ENCODE measurements at regions not wholly inside any gene's neighbourhood (a gene's known extent, or its start where the extent isn't known, plus 50 kb on each side); places are given as distances from the start of the nearest gene placed in this dataset.

GRCh38 chr13:47478985-47479384 is 522.1 kb downstream of the SUCLA2 start:
- Histone ChIP-seq H3K27ac (replicated peaks) (no peak overlapping the region), H3K27me3 (ENCODE audit: low read depth) (no peaks in the 10 kb centered on the region), H3K9me3 (replicated peaks) (no peaks in the 10 kb centered on the region), H3K4me3 (no peak overlapping the region), H3K4me1 (no peaks in the 10 kb centered on the region), H3K36me3 (no peaks in the 10 kb centered on the region)
- DNase-seq = peak; percentile 26
- intact Hi-C loops (cut with micrococcal nuclease) = no loop called here
- no peak for TF ChIP-seq CTCF (IDR thresholded peaks at IDR 0.05; ENCODE audit: borderline replicate concordance)

DNA sequence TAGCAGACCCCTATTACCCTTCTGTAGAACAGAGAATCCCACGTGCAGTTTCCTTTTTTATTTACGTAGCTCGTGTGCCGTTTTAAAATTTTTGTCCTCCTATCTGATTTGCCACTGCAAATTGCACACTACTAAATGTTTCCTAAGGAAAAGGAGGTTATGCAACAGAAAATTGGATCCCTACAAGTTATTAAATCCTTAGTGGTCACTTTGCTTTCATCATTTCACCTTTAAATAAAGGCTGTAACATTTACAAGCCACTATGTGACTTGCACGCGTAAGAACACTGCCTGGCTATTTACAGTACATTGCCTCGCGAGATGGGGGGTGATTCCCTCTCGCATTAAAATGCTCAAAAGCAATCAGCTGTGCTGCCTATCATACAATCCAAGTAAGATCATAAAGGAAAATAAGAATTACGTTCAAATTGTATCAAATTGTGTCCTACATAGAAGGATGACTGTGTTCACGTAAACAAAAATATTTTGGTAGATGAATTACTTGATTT is 525.6 kb downstream of the SUCLA2 start:
- no peak for TF ChIP-seq CTCF (IDR thresholded peaks at IDR 0.05; ENCODE audit: borderline replicate concordance)
- Histone ChIP-seq H3K27me3 (ENCODE audit: low read depth) (no peaks in the 10 kb centered on the region), H3K9me3 (replicated peaks) (no peaks in the 10 kb centered on the region), H3K4me3 (no peak overlapping the region), H3K4me1 (no peaks in the 10 kb centered on the region), H3K27ac (replicated peaks) (no peak overlapping the region), H3K36me3 (no peaks in the 10 kb centered on the region)
- no peak for DNase-seq
- intact Hi-C loops (cut with micrococcal nuclease) = no loop called here

GRCh38 chr13:47474839-47475238 is 526.2 kb downstream of the SUCLA2 start:
- Histone ChIP-seq H3K9me3 (replicated peaks) (no peaks in the 10 kb centered on the region), H3K4me3 (no peak overlapping the region), H3K27ac (replicated peaks) (no peak overlapping the region), H3K4me1 (no peaks in the 10 kb centered on the region), H3K36me3 (no peaks in the 10 kb centered on the region), H3K27me3 (ENCODE audit: low read depth) (no peaks in the 10 kb centered on the region)
- no peak for TF ChIP-seq CTCF (IDR thresholded peaks at IDR 0.05; ENCODE audit: borderline replicate concordance)
- intact Hi-C loops (cut with micrococcal nuclease) = no loop called here
- no peak for DNase-seq

- no peak for TF ChIP-seq CTCF (IDR thresholded peaks at IDR 0.05; ENCODE audit: borderline replicate concordance)
- Histone ChIP-seq H3K4me1 (no peaks in the 10 kb centered on the region), H3K36me3 (no peaks in the 10 kb centered on the region), H3K27ac (replicated peaks) (no peak overlapping the region), H3K9me3 (replicated peaks) (no peaks in the 10 kb centered on the region), H3K4me3 (no peak overlapping the region), H3K27me3 (ENCODE audit: low read depth) (no peaks in the 10 kb centered on the region)
- intact Hi-C loops (cut with micrococcal nuclease) = no loop called here
- DNase-seq = no peak
These were observed 526.7 kb downstream of the SUCLA2 start for GRCh38 chr13:47474326-47474725.

GRCh38 chr13:47472516-47472915 is 528.6 kb downstream of the SUCLA2 start:
- Histone ChIP-seq H3K27ac (replicated peaks) (no peak overlapping the region), H3K36me3 (no peaks in the 10 kb centered on the region), H3K4me1 (no peaks in the 10 kb centered on the region), H3K9me3 (replicated peaks) (peaks cover 15% of the 10 kb centered on the region), H3K4me3 (no peak overlapping the region), H3K27me3 (ENCODE audit: low read depth) (no peaks in the 10 kb centered on the region)
- intact Hi-C loops (cut with micrococcal nuclease) = no loop called here
- no peak for DNase-seq
- no peak for TF ChIP-seq CTCF (IDR thresholded peaks at IDR 0.05; ENCODE audit: borderline replicate concordance)

DNA sequence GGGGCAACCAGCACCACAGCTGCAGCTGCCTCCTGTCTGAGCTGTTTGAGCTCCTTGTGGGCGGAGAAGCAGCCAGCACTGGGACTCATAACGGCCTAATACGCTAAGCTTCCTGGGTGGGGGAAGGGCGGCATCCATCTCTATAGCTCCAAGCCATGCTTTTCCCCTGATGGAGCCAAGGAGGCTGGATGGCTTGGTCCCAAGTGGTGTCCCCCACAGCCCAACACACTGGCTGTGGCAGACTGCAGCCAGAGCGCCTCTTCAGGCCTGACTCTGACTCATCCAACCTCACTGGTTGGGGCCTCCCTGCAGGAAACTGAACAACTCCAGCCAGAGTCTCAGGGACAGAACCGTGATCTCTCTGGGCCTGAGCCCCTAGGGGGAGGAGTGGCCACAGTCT is 537.3 kb downstream of the SUCLA2 start:
- DNase-seq = no peak
- H3K4me1 ChIP-seq = no peaks in the 10 kb centered on the region
- intact Hi-C loops (cut with micrococcal nuclease) = no loop called here
- H3K4me3 ChIP-seq = no peak overlapping the region
- no peak overlapping the region for H3K27ac ChIP-seq (replicated peaks)
- H3K9me3 ChIP-seq (replicated peaks) = peaks cover 23% of the 10 kb centered on the region
- TF ChIP-seq CTCF (IDR thresholded peaks at IDR 0.05; ENCODE audit: borderline replicate concordance) = no peak
- H3K36me3 ChIP-seq = no peaks in the 10 kb centered on the region
- no peaks in the 10 kb centered on the region for H3K27me3 ChIP-seq (ENCODE audit: low read depth)

Data from left ventricle myocardium inferior (tissue), 1 donor.